ENCODE measurements at regions not wholly inside any gene's neighbourhood (a gene's known extent, or its start where the extent isn't known, plus 50 kb on each side); places are given as distances from the start of the nearest gene placed in this dataset.

GRCh38 chr12:91746976-91747375 lies 398.7 kb downstream of the BTG1 start:
- TF ChIP-seq, protein P1, sequence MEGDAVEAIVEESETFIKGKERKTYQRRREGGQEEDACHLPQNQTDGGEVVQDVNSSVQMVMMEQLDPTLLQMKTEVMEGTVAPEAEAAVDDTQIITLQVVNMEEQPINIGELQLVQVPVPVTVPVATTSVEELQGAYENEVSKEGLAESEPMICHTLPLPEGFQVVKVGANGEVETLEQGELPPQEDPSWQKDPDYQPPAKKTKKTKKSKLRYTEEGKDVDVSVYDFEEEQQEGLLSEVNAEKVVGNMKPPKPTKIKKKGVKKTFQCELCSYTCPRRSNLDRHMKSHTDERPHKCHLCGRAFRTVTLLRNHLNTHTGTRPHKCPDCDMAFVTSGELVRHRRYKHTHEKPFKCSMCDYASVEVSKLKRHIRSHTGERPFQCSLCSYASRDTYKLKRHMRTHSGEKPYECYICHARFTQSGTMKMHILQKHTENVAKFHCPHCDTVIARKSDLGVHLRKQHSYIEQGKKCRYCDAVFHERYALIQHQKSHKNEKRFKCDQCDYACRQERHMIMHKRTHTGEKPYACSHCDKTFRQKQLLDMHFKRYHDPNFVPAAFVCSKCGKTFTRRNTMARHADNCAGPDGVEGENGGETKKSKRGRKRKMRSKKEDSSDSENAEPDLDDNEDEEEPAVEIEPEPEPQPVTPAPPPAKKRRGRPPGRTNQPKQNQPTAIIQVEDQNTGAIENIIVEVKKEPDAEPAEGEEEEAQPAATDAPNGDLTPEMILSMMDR (IDR thresholded peaks at IDR 0.05) = no peak
- TF ChIP-seq POLR2AphosphoS5 (IDR thresholded peaks at IDR 0.05) = no peak
